H1 (cell line): ENCODE measurements at regions not wholly inside any gene's neighbourhood (a gene's known extent, or its start where the extent isn't known, plus 50 kb on each side); places are given as distances from the start of the nearest gene placed in this dataset.

Experiments used
- CTCF ChIA-PET: fragments of 300-600 bp; sonication (Branson Sonifier 250); formaldehyde crosslinking; loops from one replicate; lab custom pipeline; 2021; ENCODE audit not compliant: partially characterized antibody; lab: Charles Lee
- POLR2A ChIA-PET: fragments of 300-600 bp; sonication (Branson Sonifier 250); formaldehyde crosslinking; loops from one replicate; lab custom pipeline; 2021; ENCODE audit warnings: inconsistent platforms; ENCODE audit not compliant: partially characterized antibody; lab: Charles Lee
- DNase-seq, 2 experiments: peaks; one replicate each; pipeline versions ENCODE4 v3.0.0 to v3.0.0-alpha.2; 2010 to 2022; ENCODE audit warnings: low spot score in 2 of 2, low read depth in 1 of 2, mixed read lengths in 1 of 2
- FAIRE-seq: peaks from 2 replicates; lab custom pipeline; 2011; peaks lifted over from hg19 to GRCh38; lab: Jason Lieb, UNC
- H2AFZ ChIP-seq: 2 replicates; pipeline ENCODE4 v1.8.1; 2012; ENCODE audit warnings: low read length, inconsistent platforms
- H2AK5ac ChIP-seq: 2 replicates; pipeline ENCODE4 v1.6.1; 2013; ENCODE audit warnings: low read depth, low read length
- H2BK120ac ChIP-seq: replicated peaks from 2 replicates; pipeline ENCODE3; 2013; ENCODE audit warnings: low read depth, low read length, inconsistent platforms
- H2BK12ac ChIP-seq: 2 replicates; pipeline ENCODE4 v1.6.1; 2013; ENCODE audit warnings: low read depth, low read length
- H2BK15ac ChIP-seq: 2 replicates; pipeline ENCODE4 v1.6.1; 2013; ENCODE audit warnings: low read length
- H2BK20ac ChIP-seq: 2 replicates; pipeline ENCODE4 v1.6.1; 2013; ENCODE audit warnings: low read length
- H2BK5ac ChIP-seq: 2 replicates; pipeline ENCODE4 v1.6.1; 2013; ENCODE audit warnings: low read depth, low read length
- H3K14ac ChIP-seq: 2 replicates; pipeline ENCODE4 v1.6.1; 2013; ENCODE audit warnings: inconsistent platforms; ENCODE audit not compliant: insufficient read length
- H3K18ac ChIP-seq: 2 replicates; pipeline ENCODE4 v1.6.1; 2013; ENCODE audit warnings: low read length; ENCODE audit errors: extremely low read depth
- H3K23ac ChIP-seq: 2 replicates; pipeline ENCODE4 v1.6.1; 2013; ENCODE audit warnings: inconsistent platforms; ENCODE audit not compliant: insufficient read length
- H3K23me2 ChIP-seq: 2 replicates; pipeline ENCODE4 v1.6.1; 2013; ENCODE audit warnings: low read depth, low read length
- H3K27ac ChIP-seq: 2 replicates; pipeline ENCODE4 v1.6.1; 2011; ENCODE audit warnings: low read depth, low read length, inconsistent platforms
- H3K27me3 ChIP-seq, 4 experiments: replicated peaks in 1 of 4; 1 replicate in 1 of 4; 2 replicates in 3 of 4; pipeline versions ENCODE4 v1.6.1 to v1.8.1; 2011 to 2013; ENCODE audit warnings: low read length in 3 of 4, mild to moderate bottlenecking in 3 of 4, inconsistent platforms in 2 of 4, mixed read lengths in 2 of 4, moderate library complexity in 1 of 4; ENCODE audit not compliant: control insufficient read depth in 3 of 4, insufficient read depth in 3 of 4; ENCODE audit errors: extremely low read depth in 1 of 4
- H3K36me3 ChIP-seq, 4 experiments: 2 replicates each; pipeline versions ENCODE4 v1.6.1 to v1.8.1; 2011 to 2013; ENCODE audit warnings: mild to moderate bottlenecking in 4 of 4, low read length in 3 of 4, moderate library complexity in 2 of 4, control low read depth in 1 of 4, inconsistent platforms in 1 of 4; ENCODE audit not compliant: insufficient read depth in 4 of 4, control insufficient read depth in 2 of 4
- H3K4ac ChIP-seq: replicated peaks from 2 replicates; pipeline ENCODE3; 2013; ENCODE audit warnings: low read length, low read depth, mixed read lengths, inconsistent platforms; ENCODE audit not compliant: insufficient read length
- H3K4me1 ChIP-seq, 4 experiments: replicated peaks in 1 of 4; 1 replicate in 1 of 4; 2 replicates in 3 of 4; pipeline versions ENCODE4 v1.6.1 to v1.8.1; 2011 to 2013; ENCODE audit warnings: low read length in 3 of 4, inconsistent platforms in 2 of 4, mixed read lengths in 1 of 4; ENCODE audit not compliant: insufficient read depth in 4 of 4, control insufficient read depth in 3 of 4
- H3K4me2 ChIP-seq, 2 experiments: 2 replicates each; pipeline versions ENCODE4 v1.6.1 to v1.8.1; 2011 to 2013; ENCODE audit warnings: low read depth in 2 of 2, low read length in 2 of 2, control low read depth in 1 of 2, inconsistent platforms in 1 of 2, mild to moderate bottlenecking in 1 of 2; ENCODE audit not compliant: insufficient read depth in 1 of 2
- H3K4me3 ChIP-seq, 4 experiments: fragments of 200-600, 300-600 bp in 1 of 4; sonication (generic), shearing (Covaris generic), sonication (Bioruptor Twin) in 1 of 4; 2 replicates each; pipeline versions ENCODE4 v1.5.1 to v1.8.1; 2011 to 2016; ENCODE audit warnings: low read length in 4 of 4, low read depth in 3 of 4, control low read depth in 2 of 4, inconsistent platforms in 2 of 4, mild to moderate bottlenecking in 2 of 4, mixed read lengths in 1 of 4, moderate library complexity in 1 of 4; ENCODE audit not compliant: insufficient read depth in 2 of 4; ENCODE audit errors: extremely low read depth in 1 of 4
- H3K56ac ChIP-seq: replicated peaks from 2 replicates; pipeline ENCODE3; 2013; ENCODE audit warnings: low read depth, mild to moderate bottlenecking, mixed read lengths, low read length, inconsistent platforms; ENCODE audit not compliant: insufficient read length
- H3K79me1 ChIP-seq: 2 replicates; pipeline ENCODE4 v1.6.1; 2013; ENCODE audit warnings: low read depth, low read length, control low read depth
- H3K79me2 ChIP-seq, 2 experiments: 2 replicates each; pipeline versions ENCODE4 v1.6.1 to v1.8.1; 2012 to 2013; ENCODE audit warnings: low read length in 2 of 2, mild to moderate bottlenecking in 2 of 2, inconsistent platforms in 1 of 2; ENCODE audit not compliant: insufficient read depth in 2 of 2, control insufficient read depth in 1 of 2
- H3K9ac ChIP-seq, 4 experiments: replicated peaks in 1 of 4; 1 replicate in 1 of 4; 2 replicates in 3 of 4; pipeline versions ENCODE4 v1.6.1 to v1.8.1; 2011 to 2013; ENCODE audit warnings: low read depth in 3 of 4, low read length in 3 of 4, control low read depth in 2 of 4, mild to moderate bottlenecking in 2 of 4, moderate library complexity in 2 of 4, inconsistent platforms in 1 of 4; ENCODE audit errors: extremely low read depth in 1 of 4
- H3K9me3 ChIP-seq, 2 experiments: 2 replicates each; pipeline versions ENCODE4 v1.6.1 to v1.8.1; 2012 to 2013; ENCODE audit warnings: mild to moderate bottlenecking in 2 of 2, moderate library complexity in 2 of 2, control low read depth in 1 of 2, inconsistent platforms in 1 of 2, low read depth in 1 of 2, low read length in 1 of 2, mixed read lengths in 1 of 2; ENCODE audit not compliant: insufficient read depth in 2 of 2
- H4K20me1 ChIP-seq, 2 experiments: replicated peaks in 1 of 2; 2 replicates each; pipeline versions ENCODE3 to v1.8.1; 2011 to 2013; ENCODE audit warnings: inconsistent platforms in 2 of 2, low read length in 2 of 2, mild to moderate bottlenecking in 1 of 2; ENCODE audit not compliant: insufficient read depth in 2 of 2, control insufficient read depth in 1 of 2
- H4K5ac ChIP-seq: 2 replicates; pipeline ENCODE4 v1.6.1; 2013; ENCODE audit warnings: low read length, low read depth, mixed read lengths, inconsistent platforms; ENCODE audit not compliant: insufficient read length
- H4K8ac ChIP-seq: 2 replicates; pipeline ENCODE4 v1.8.0; 2013; ENCODE audit warnings: mild to moderate bottlenecking, moderate library complexity, low read length, inconsistent platforms; ENCODE audit not compliant: insufficient read depth; ENCODE audit errors: extremely low read depth
- H4K91ac ChIP-seq: replicated peaks from 2 replicates; pipeline ENCODE3; 2013; ENCODE audit warnings: low read length, mixed read lengths, inconsistent platforms; ENCODE audit not compliant: insufficient read length
- BCL11A ChIP-seq, 2 experiments: IDR thresholded peaks; one replicate each; pipeline ENCODE4 v1.6.1; 2011; ENCODE audit warnings: low read depth in 2 of 2, low read length in 2 of 2, mild to moderate bottlenecking in 2 of 2
- CREB1 ChIP-seq: IDR thresholded peaks from 2 replicates; pipeline ENCODE4 v1.6.1; 2012; ENCODE audit warnings: inconsistent platforms
- NRF1 ChIP-seq: IDR thresholded peaks from 2 replicates; pipeline ENCODE4 v1.6.1; 2011; ENCODE audit warnings: mild to moderate bottlenecking, low read depth, low read length, improper control_type of control experiment
- RAD21 ChIP-seq, 2 experiments: IDR thresholded peaks in 1 of 2; conservative IDR thresholded peaks in 1 of 2; 2 replicates each; pipeline ENCODE4 v1.6.1; 2011; ENCODE audit warnings: low read depth in 2 of 2, low read length in 2 of 2, improper control_type of control experiment in 1 of 2, inconsistent platforms in 1 of 2, mild to moderate bottlenecking in 1 of 2, moderate library complexity in 1 of 2
- RXRA ChIP-seq: IDR thresholded peaks from 2 replicates; pipeline ENCODE4 v1.6.1; 2011; ENCODE audit warnings: low read depth, mild to moderate bottlenecking, low read length, moderate library complexity; ENCODE audit not compliant: insufficient read depth
- SP2 ChIP-seq: IDR thresholded peaks from 2 replicates; pipeline ENCODE4 v1.6.1; 2012; ENCODE audit warnings: mild to moderate bottlenecking, low read length, inconsistent platforms
- SP4 ChIP-seq: IDR thresholded peaks from 2 replicates; pipeline ENCODE4 v1.6.1; 2012; ENCODE audit warnings: low read length, inconsistent platforms
- ZNF274 ChIP-seq: IDR thresholded peaks from 2 replicates; pipeline ENCODE4 v1.7.0; 2012; ENCODE audit warnings: low read length, borderline replicate concordance; ENCODE audit errors: extremely low read depth
- WGBS, 2 experiments: shearing (Covaris generic) in 1 of 2; methylation state at CpG; one replicate each; pipeline versions ENCODE4 v1.1.6 to v1.1.7; 2013 to 2015; ENCODE audit warnings: low lambda C conversion rate in 2 of 2, mixed read lengths in 2 of 2, inconsistent platforms in 1 of 2, low coverage in 1 of 2, missing lambda C conversion rate in 1 of 2; ENCODE audit not compliant: insufficient replicate concordance in 2 of 2, insufficient coverage in 1 of 2, insufficient read length in 1 of 2; ENCODE audit errors: extremely low coverage in 1 of 2, missing lambda C conversion rate in 1 of 2; 5-methylcytosine and 5-hydroxymethylcytosine counted together
- TF ChIP-seq, protein P1 (sequence below): IDR thresholded peaks from 2 replicates; pipeline ENCODE4 v1.6.1; 2012; ENCODE audit warnings: low read length, inconsistent platforms
- TF ChIP-seq, protein P2 (sequence below), 3 experiments: IDR thresholded peaks; 1 replicate in 2 of 3; 2 replicates in 1 of 3; pipeline versions ENCODE4 v1.5.1 to v1.6.1; 2011; ENCODE audit warnings: low read length in 3 of 3, mild to moderate bottlenecking in 3 of 3, inconsistent platforms in 2 of 3, low read depth in 1 of 3, moderate library complexity in 1 of 3; ENCODE audit not compliant: insufficient read depth in 1 of 3; ENCODE audit errors: control extremely low read depth in 1 of 3

GRCh38 chr7:98733036-98733435 lies 116.0 kb downstream of the NPTX2 start:
- Histone ChIP-seq H2BK15ac (no peak overlapping the region), H2BK12ac (no peak overlapping the region), H4K20me1 (no peaks in the 10 kb centered on the region), H3K79me2 (no peaks in the 10 kb centered on the region), H2AFZ (no peak overlapping the region), H3K4me2 (no peak overlapping the region), H3K23me2 (no peaks in the 10 kb centered on the region), H3K4ac (no peak overlapping the region), H2AK5ac (no peak overlapping the region), H3K4me3 (no peak overlapping the region), H3K36me3 (no peaks in the 10 kb centered on the region), H3K9me3 (peaks cover 0 to 5% of the 10 kb centered on the region in 2 experiments; a peak in 1 of 4 replicates), H3K4me1 (peaks cover 0 to 12% (median 2%) of the 10 kb centered on the region in 4 experiments; a peak in 4 of 7 replicates), H3K56ac (no peak overlapping the region), H3K79me1 (no peaks in the 10 kb centered on the region), H2BK20ac (no peak overlapping the region), H4K8ac (no peak overlapping the region), H4K91ac (no peak overlapping the region), H2BK120ac (no peak overlapping the region), H3K14ac (no peak overlapping the region), H4K5ac (no peak overlapping the region), H2BK5ac (no peak overlapping the region), H3K23ac (no peak overlapping the region), H3K18ac (no peak overlapping the region), H3K9ac (no peak overlapping the region), H3K27ac (no peak overlapping the region), H3K27me3 (no peaks in the 10 kb centered on the region)
- FAIRE-seq (peak; percentile 96), DNase-seq (peak in 1 of 2 experiments; percentile 96)
- ChIA-PET POLR2A (no interaction called here), CTCF (interaction anchor here (0.5 to 10.1 kb wide), 30 partner anchors 8 to 448 kb away, joined by 3 to 67 read pairs (median 4); no protein-coding TSS in a partner anchor)
- WGBS, 2 experiments, result 72% methylated on average over 2 of the region's 2 CpGs; no CpG with 5 or more reads in 1 of the 2 experiments
- no peak for TF ChIP-seq SP2
- TF ChIP-seq, protein P1, sequence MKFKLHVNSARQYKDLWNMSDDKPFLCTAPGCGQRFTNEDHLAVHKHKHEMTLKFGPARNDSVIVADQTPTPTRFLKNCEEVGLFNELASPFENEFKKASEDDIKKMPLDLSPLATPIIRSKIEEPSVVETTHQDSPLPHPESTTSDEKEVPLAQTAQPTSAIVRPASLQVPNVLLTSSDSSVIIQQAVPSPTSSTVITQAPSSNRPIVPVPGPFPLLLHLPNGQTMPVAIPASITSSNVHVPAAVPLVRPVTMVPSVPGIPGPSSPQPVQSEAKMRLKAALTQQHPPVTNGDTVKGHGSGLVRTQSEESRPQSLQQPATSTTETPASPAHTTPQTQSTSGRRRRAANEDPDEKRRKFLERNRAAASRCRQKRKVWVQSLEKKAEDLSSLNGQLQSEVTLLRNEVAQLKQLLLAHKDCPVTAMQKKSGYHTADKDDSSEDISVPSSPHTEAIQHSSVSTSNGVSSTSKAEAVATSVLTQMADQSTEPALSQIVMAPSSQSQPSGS, result no peak
- TF ChIP-seq, protein P2, sequence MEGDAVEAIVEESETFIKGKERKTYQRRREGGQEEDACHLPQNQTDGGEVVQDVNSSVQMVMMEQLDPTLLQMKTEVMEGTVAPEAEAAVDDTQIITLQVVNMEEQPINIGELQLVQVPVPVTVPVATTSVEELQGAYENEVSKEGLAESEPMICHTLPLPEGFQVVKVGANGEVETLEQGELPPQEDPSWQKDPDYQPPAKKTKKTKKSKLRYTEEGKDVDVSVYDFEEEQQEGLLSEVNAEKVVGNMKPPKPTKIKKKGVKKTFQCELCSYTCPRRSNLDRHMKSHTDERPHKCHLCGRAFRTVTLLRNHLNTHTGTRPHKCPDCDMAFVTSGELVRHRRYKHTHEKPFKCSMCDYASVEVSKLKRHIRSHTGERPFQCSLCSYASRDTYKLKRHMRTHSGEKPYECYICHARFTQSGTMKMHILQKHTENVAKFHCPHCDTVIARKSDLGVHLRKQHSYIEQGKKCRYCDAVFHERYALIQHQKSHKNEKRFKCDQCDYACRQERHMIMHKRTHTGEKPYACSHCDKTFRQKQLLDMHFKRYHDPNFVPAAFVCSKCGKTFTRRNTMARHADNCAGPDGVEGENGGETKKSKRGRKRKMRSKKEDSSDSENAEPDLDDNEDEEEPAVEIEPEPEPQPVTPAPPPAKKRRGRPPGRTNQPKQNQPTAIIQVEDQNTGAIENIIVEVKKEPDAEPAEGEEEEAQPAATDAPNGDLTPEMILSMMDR (IDR thresholded peaks at IDR 0.05; ENCODE audit: control extremely low read depth in 1 of 3, insufficient read depth in 1 of 3, low read depth in 1 of 3, low read length in 3 of 3), result peak; percentile 70 to 97 (median 92)
- no peak for TF ChIP-seq SP4
- TF ChIP-seq RXRA, result no peak
- TF ChIP-seq CREB1, result 0 out of 2 replicates have a peak, but pooled peaks have one; percentile 17
- peak; percentile 58 to 74 for TF ChIP-seq RAD21 (IDR thresholded peaks at IDR 0.05 in 1 of 2, conservative IDR thresholded peaks at IDR 0.05 in 1 of 2; ENCODE audit: low read depth in 2 of 2, low read length in 2 of 2)
- TF ChIP-seq NRF1, result no peak
- no peak for TF ChIP-seq BCL11A (IDR thresholded peaks at IDR 0.05; ENCODE audit: low read depth in 2 of 2, low read length in 2 of 2)
- no peak for TF ChIP-seq ZNF274
